ENCODE measurements at regions not wholly inside any gene's neighbourhood (a gene's known extent, or its start where the extent isn't known, plus 50 kb on each side); places are given as distances from the start of the nearest gene placed in this dataset.
A peak's percentile ranks its signal among the peaks of the same experiment; 100 is the strongest.

- peak; percentile 78 for TF ChIP-seq CHD7 (IDR thresholded peaks at IDR 0.05; ENCODE audit: insufficient replicate concordance, low read length)
- peak; percentile 77 for TF ChIP-seq TAF1 (IDR thresholded peaks at IDR 0.05; ENCODE audit: low read depth, low read length)
- TF ChIP-seq SIN3A (conservative IDR thresholded peaks at IDR 0.05 in 1 of 2, IDR thresholded peaks at IDR 0.05 in 1 of 2; ENCODE audit: low read depth in 1 of 2, low read length in 2 of 2), result peak; percentile 38 to 82; a peak in 2 of 4 replicates
- peak; percentile 66 for TF ChIP-seq TBP (IDR thresholded peaks at IDR 0.05; ENCODE audit: low read depth, low read length)
- peak in 1 of 3 experiments; percentile 12; a peak in 1 of 4 replicates for TF ChIP-seq CTCF (IDR thresholded peaks at IDR 0.05; ENCODE audit: control extremely low read depth in 1 of 3, insufficient read depth in 1 of 3, low read depth in 1 of 3, low read length in 3 of 3)
- TF ChIP-seq RAD21 (IDR thresholded peaks at IDR 0.05 in 1 of 2, conservative IDR thresholded peaks at IDR 0.05 in 1 of 2; ENCODE audit: low read depth in 2 of 2, low read length in 2 of 2), result peak; percentile 25 to 29; a peak in 2 of 4 replicates
- no peak for TF ChIP-seq SP2 (IDR thresholded peaks at IDR 0.05; ENCODE audit: low read length)
- TF ChIP-seq RBBP5 (IDR thresholded peaks at IDR 0.05; ENCODE audit: borderline replicate concordance, low read depth, low read length), result 0 out of 2 replicates have a peak, but pooled peaks have one; percentile 62
These were observed 113.4 kb downstream of the DISP1 start (continued) for GRCh38 chr1:222928212-222928611.
